ENCODE measurements at regions not wholly inside any gene's neighbourhood (a gene's known extent, or its start where the extent isn't known, plus 50 kb on each side); places are given as distances from the start of the nearest gene placed in this dataset.
"Not testable (repeated sequence)": the region's sequence is repeated elsewhere in the genome, so short reads cannot be mapped to it uniquely, and the experiment has no call there.

DNA sequence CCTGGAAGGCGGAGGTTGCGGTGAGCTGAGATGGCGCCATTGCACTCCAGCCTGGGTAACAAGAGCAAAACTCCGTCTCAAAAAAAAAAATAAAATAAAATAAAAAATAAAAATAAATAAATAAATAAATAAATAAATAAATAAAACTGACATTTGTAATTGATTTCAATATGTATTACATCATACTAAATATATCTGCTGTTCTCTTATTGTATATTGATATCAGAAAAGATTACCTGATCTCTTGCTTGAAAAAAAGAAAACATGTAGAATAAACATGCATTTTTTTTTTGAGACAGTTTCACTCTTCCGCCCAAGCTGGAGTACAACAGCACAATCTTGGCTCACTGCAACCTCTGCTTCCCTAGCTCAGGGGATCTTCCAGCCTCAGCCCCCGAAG, 81.0 kb upstream of the JARID2 start:
- TF ChIP-seq, protein P1, sequence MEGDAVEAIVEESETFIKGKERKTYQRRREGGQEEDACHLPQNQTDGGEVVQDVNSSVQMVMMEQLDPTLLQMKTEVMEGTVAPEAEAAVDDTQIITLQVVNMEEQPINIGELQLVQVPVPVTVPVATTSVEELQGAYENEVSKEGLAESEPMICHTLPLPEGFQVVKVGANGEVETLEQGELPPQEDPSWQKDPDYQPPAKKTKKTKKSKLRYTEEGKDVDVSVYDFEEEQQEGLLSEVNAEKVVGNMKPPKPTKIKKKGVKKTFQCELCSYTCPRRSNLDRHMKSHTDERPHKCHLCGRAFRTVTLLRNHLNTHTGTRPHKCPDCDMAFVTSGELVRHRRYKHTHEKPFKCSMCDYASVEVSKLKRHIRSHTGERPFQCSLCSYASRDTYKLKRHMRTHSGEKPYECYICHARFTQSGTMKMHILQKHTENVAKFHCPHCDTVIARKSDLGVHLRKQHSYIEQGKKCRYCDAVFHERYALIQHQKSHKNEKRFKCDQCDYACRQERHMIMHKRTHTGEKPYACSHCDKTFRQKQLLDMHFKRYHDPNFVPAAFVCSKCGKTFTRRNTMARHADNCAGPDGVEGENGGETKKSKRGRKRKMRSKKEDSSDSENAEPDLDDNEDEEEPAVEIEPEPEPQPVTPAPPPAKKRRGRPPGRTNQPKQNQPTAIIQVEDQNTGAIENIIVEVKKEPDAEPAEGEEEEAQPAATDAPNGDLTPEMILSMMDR (IDR thresholded peaks at IDR 0.05; ENCODE audit: insufficient read depth, low read length, poor library complexity, severe bottlenecking): not testable (repeated sequence)
- not testable (repeated sequence) for TF ChIP-seq EZH2phosphoT487 (conservative IDR thresholded peaks at IDR 0.05; ENCODE audit: low read length)
